ENCODE measurements at regions not wholly inside any gene's neighbourhood (a gene's known extent, or its start where the extent isn't known, plus 50 kb on each side); places are given as distances from the start of the nearest gene placed in this dataset.

GRCh38 chr22:44368611-44369292 is 56.0 kb upstream of the SHISAL1 start:
- no peak for DNase-seq (ENCODE audit: extremely low spot score, unreplicated experiment)
- Mint-ChIP-seq H3K27ac (ENCODE audit: unreplicated experiment) (no peak overlapping the region), H3K9me3 (ENCODE audit: unreplicated experiment) (no peaks in the 10 kb centered on the region), H3K4me1 (ENCODE audit: unreplicated experiment) (peaks cover 21% of the 10 kb centered on the region), H3K27me3 (ENCODE audit: unreplicated experiment) (peaks cover 5% of the 10 kb centered on the region), H3K36me3 (ENCODE audit: unreplicated experiment) (no peaks in the 10 kb centered on the region), H3K4me3 (ENCODE audit: unreplicated experiment) (no peak overlapping the region)
- TF ChIP-seq CTCF (IDR thresholded peaks at IDR 0.05): no peak

- DNase-seq (ENCODE audit: extremely low spot score, unreplicated experiment): no peak
- no peak for TF ChIP-seq CTCF (IDR thresholded peaks at IDR 0.05)
- Mint-ChIP-seq H3K9me3 (ENCODE audit: unreplicated experiment) (no peaks in the 10 kb centered on the region), H3K36me3 (ENCODE audit: unreplicated experiment) (no peaks in the 10 kb centered on the region), H3K27ac (ENCODE audit: unreplicated experiment) (no peak overlapping the region), H3K27me3 (ENCODE audit: unreplicated experiment) (peaks cover 5% of the 10 kb centered on the region), H3K4me3 (ENCODE audit: unreplicated experiment) (no peak overlapping the region), H3K4me1 (ENCODE audit: unreplicated experiment) (peaks cover 34% of the 10 kb centered on the region)
Observed at GRCh38 chr22:44366372-44367300, 53.9 kb upstream of the SHISAL1 start.

GRCh38 chr22:44365832-44366231 is 53.1 kb upstream of the SHISAL1 start:
- H3K36me3 Mint-ChIP-seq (ENCODE audit: unreplicated experiment): no peaks in the 10 kb centered on the region
- no peak overlapping the region for H3K4me3 Mint-ChIP-seq (ENCODE audit: unreplicated experiment)
- no peak for DNase-seq (ENCODE audit: extremely low spot score, unreplicated experiment)
- H3K27ac Mint-ChIP-seq (ENCODE audit: unreplicated experiment): no peak overlapping the region
- peaks cover 5% of the 10 kb centered on the region for H3K27me3 Mint-ChIP-seq (ENCODE audit: unreplicated experiment)
- TF ChIP-seq CTCF (IDR thresholded peaks at IDR 0.05): no peak
- H3K4me1 Mint-ChIP-seq (ENCODE audit: unreplicated experiment): peaks cover 42% of the 10 kb centered on the region
- no peaks in the 10 kb centered on the region for H3K9me3 Mint-ChIP-seq (ENCODE audit: unreplicated experiment)

GRCh38 chr22:44365191-44365590 is 52.4 kb upstream of the SHISAL1 start:
- Mint-ChIP-seq H3K27ac (ENCODE audit: unreplicated experiment) (no peak overlapping the region), H3K36me3 (ENCODE audit: unreplicated experiment) (no peaks in the 10 kb centered on the region), H3K9me3 (ENCODE audit: unreplicated experiment) (no peaks in the 10 kb centered on the region), H3K27me3 (ENCODE audit: unreplicated experiment) (peaks cover 5% of the 10 kb centered on the region), H3K4me3 (ENCODE audit: unreplicated experiment) (no peak overlapping the region), H3K4me1 (ENCODE audit: unreplicated experiment) (peaks cover 47% of the 10 kb centered on the region)
- no peak for TF ChIP-seq CTCF (IDR thresholded peaks at IDR 0.05)
- no peak for DNase-seq (ENCODE audit: extremely low spot score, unreplicated experiment)

GRCh38 chr22:44364751-44365130 is 52.0 kb upstream of the SHISAL1 start:
- TF ChIP-seq CTCF (IDR thresholded peaks at IDR 0.05): no peak
- H3K9me3 Mint-ChIP-seq (ENCODE audit: unreplicated experiment): no peaks in the 10 kb centered on the region
- H3K27ac Mint-ChIP-seq (ENCODE audit: unreplicated experiment): peak overlapping the region; percentile 27
- peaks cover 5% of the 10 kb centered on the region for H3K27me3 Mint-ChIP-seq (ENCODE audit: unreplicated experiment)
- no peaks in the 10 kb centered on the region for H3K36me3 Mint-ChIP-seq (ENCODE audit: unreplicated experiment)
- no peak overlapping the region for H3K4me3 Mint-ChIP-seq (ENCODE audit: unreplicated experiment)
- H3K4me1 Mint-ChIP-seq (ENCODE audit: unreplicated experiment): peaks cover 50% of the 10 kb centered on the region
- no peak for DNase-seq (ENCODE audit: extremely low spot score, unreplicated experiment)
